Urothelium cell line (cell line): ENCODE measurements at regions not wholly inside any gene's neighbourhood (a gene's known extent, or its start where the extent isn't known, plus 50 kb on each side); places are given as distances from the start of the nearest gene placed in this dataset.
"Not testable (repeated sequence)": the region's sequence is repeated elsewhere in the genome, so short reads cannot be mapped to it uniquely, and the experiment has no call there.

ENCODE experiments used
- DNase-seq: peaks from one replicate; pipeline ENCODE4 v3.0.0; 2011; ENCODE audit warnings: low spot score, mixed read lengths
- FAIRE-seq: peaks from 2 replicates; lab custom pipeline; 2011; peaks lifted over from hg19 to GRCh38; lab: Jason Lieb, UNC

- no peak for DNase-seq
- FAIRE-seq, result no peak
These were observed 169.8 kb upstream of the TENM4 start for GRCh38 chr11:79610678-79611077.

- DNase-seq, result no peak
These were observed 169.3 kb upstream of the TENM4 start for GRCh38 chr11:79610139-79610538.

GRCh38 chr11:79609511-79609910, 168.7 kb upstream of the TENM4 start:
- no peak for FAIRE-seq

More at GRCh38 chr11:79610139-79610538, 169.3 kb upstream of the TENM4 start:
- no peak for FAIRE-seq

GRCh38 chr11:79606461-79606860, 165.6 kb upstream of the TENM4 start:
- not testable (repeated sequence) for FAIRE-seq

More at GRCh38 chr11:79609511-79609910, 168.7 kb upstream of the TENM4 start:
- DNase-seq, result no peak

GRCh38 chr11:79600711-79601110, 159.9 kb upstream of the TENM4 start:
- DNase-seq, result no peak
- no peak for FAIRE-seq

More at GRCh38 chr11:79606461-79606860, 165.6 kb upstream of the TENM4 start:
- not testable (repeated sequence) for DNase-seq

- DNase-seq, result no peak
- no peak for FAIRE-seq
These were observed 154.0 kb upstream of the TENM4 start for GRCh38 chr11:79594834-79595233.

- FAIRE-seq, result no peak
- no peak for DNase-seq
These were observed 152.0 kb upstream of the TENM4 start for GRCh38 chr11:79592824-79593223.

- DNase-seq (no peak), FAIRE-seq (no peak)
These were observed 151.6 kb upstream of the TENM4 start for GRCh38 chr11:79592406-79592805.

- DNase-seq (no peak), FAIRE-seq (no peak)
These were observed 141.6 kb upstream of the TENM4 start for GRCh38 chr11:79582434-79582833.

- DNase-seq (no peak), FAIRE-seq (no peak)
These were observed 138.2 kb upstream of the TENM4 start for GRCh38 chr11:79579063-79579462.

GRCh38 chr11:79578116-79578515, 137.3 kb upstream of the TENM4 start:
- FAIRE-seq (no peak), DNase-seq (no peak)

- FAIRE-seq, result no peak
- no peak for DNase-seq
These were observed 134.9 kb upstream of the TENM4 start for GRCh38 chr11:79575701-79576100.

- FAIRE-seq (no peak), DNase-seq (no peak)
These were observed 129.3 kb upstream of the TENM4 start for GRCh38 chr11:79570104-79570503.

GRCh38 chr11:79564288-79564925, 123.6 kb upstream of the TENM4 start:
- FAIRE-seq (no peak), DNase-seq (no peak)

GRCh38 chr11:79561496-79561895, 120.7 kb upstream of the TENM4 start:
- FAIRE-seq (no peak), DNase-seq (no peak)

- FAIRE-seq (no peak), DNase-seq (no peak)
These were observed 110.0 kb upstream of the TENM4 start for GRCh38 chr11:79550809-79551208.

GRCh38 chr11:79547256-79547655, 106.4 kb upstream of the TENM4 start:
- no peak for DNase-seq
- FAIRE-seq, result no peak

- FAIRE-seq (no peak), DNase-seq (no peak)
These were observed 105.5 kb upstream of the TENM4 start for GRCh38 chr11:79546351-79546750.

- FAIRE-seq (no peak), DNase-seq (no peak)
These were observed 103.5 kb upstream of the TENM4 start for GRCh38 chr11:79544361-79544760.

GRCh38 chr11:79543101-79543500, 102.3 kb upstream of the TENM4 start:
- FAIRE-seq, result no peak
- DNase-seq, result no peak

- FAIRE-seq (no peak), DNase-seq (no peak)
These were observed 100.6 kb upstream of the TENM4 start for GRCh38 chr11:79541466-79541865.

GRCh38 chr11:79538775-79539174, 97.9 kb upstream of the TENM4 start:
- DNase-seq (no peak), FAIRE-seq (no peak)
